Immature natural killer cell (primary cell): ENCODE measurements at regions not wholly inside any gene's neighbourhood (a gene's known extent, or its start where the extent isn't known, plus 50 kb on each side); places are given as distances from the start of the nearest gene placed in this dataset.

Experiments
- DNase-seq, 3 donors: peaks; one replicate each; pipeline ENCODE4 v3.0.0; 2022; ENCODE audit warnings: mixed read lengths in 1 of 3
- H3K27ac Mint-ChIP-seq, 6 donors: one replicate each; pipeline ENCODE4 v1.8.0; 2020; ENCODE audit warnings: mixed read lengths in 6 of 6, mild to moderate bottlenecking in 5 of 6, inconsistent platforms in 4 of 6, moderate library complexity in 3 of 6
- H3K27me3 Mint-ChIP-seq, 3 donors: one replicate each; pipeline ENCODE4 v1.8.0; 2020 to 2021; ENCODE audit warnings: low read depth in 3 of 3, mild to moderate bottlenecking in 3 of 3, mixed read lengths in 3 of 3, moderate library complexity in 3 of 3, inconsistent platforms in 1 of 3
- H3K36me3 Mint-ChIP-seq, 3 donors: one replicate each; pipeline ENCODE4 v1.8.0; 2020; ENCODE audit warnings: mixed read lengths in 3 of 3, inconsistent platforms in 2 of 3, mild to moderate bottlenecking in 2 of 3
- H3K4me1 Mint-ChIP-seq, 2 donors: one replicate each; pipeline ENCODE4 v1.8.0; 2020; ENCODE audit warnings: inconsistent platforms in 2 of 2, mild to moderate bottlenecking in 2 of 2, mixed read lengths in 2 of 2, moderate library complexity in 1 of 2
- H3K4me3 Mint-ChIP-seq, 5 donors: one replicate each; pipeline ENCODE4 v1.8.0; 2020; ENCODE audit warnings: mild to moderate bottlenecking in 5 of 5, mixed read lengths in 5 of 5, inconsistent platforms in 3 of 5, moderate library complexity in 3 of 5
- H3K9me3 Mint-ChIP-seq, 6 donors: one replicate each; pipeline ENCODE4 v1.8.0; 2020; ENCODE audit warnings: mild to moderate bottlenecking in 6 of 6, mixed read lengths in 6 of 6, inconsistent platforms in 4 of 6, moderate library complexity in 3 of 6

DNA sequence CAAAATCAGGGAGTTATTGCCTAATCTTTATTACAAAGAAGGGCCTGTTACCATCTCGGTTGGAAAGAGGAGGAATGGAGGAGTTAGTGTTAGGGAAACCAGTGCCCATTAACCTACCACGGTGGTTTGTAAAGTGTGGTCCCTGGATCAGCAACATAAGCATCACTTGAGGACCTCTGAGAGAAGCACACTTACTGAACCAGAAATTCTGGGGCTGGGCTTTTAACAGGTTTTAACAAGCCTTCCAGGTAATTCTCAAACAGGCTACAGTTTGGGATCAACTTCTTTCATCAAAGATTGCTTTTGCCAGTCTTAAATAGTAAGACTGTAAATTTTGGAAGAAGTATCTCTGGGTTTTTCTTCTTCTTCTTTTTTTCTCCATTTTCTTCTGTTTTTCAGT, 329.5 kb upstream of the JAG1 start:
- Mint-ChIP-seq H3K27me3 (peaks cover 0 to 1% (median 1%) of the 10 kb centered on the region in 3 donors), H3K27ac (no peak overlapping the region), H3K9me3 (peaks cover 0 to 9% (median 0%) of the 10 kb centered on the region in 6 donors), H3K36me3 (no peaks in the 10 kb centered on the region), H3K4me3 (no peak overlapping the region), H3K4me1 (no peaks in the 10 kb centered on the region)
- no peak for DNase-seq

DNA sequence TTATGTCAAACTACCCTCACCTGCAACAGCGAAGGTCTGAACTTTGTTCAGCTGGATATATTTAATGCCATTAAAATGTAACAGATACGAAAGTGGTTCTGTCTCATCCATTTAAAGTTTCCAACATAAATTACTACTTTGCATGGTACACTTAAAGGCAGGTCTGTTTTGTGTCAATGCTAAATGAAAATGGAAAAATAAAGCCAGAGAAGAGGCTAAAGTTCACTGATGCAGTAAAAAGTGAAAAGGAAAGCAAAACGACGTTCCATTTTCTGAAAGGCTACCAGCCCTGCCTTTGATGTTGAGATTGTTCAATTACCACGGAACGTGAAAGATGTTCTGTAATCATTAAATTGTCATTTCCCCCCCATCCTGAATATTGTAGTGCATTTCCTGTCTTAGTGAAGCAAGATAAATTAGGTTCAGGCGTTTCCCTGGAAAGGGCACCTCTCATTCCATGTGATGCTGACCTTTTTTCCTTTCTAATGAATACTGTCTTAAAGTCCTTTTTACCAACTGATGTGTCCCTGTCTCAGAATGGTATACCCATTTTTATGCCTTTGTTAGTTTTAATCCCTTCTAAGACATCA, 334.7 kb upstream of the JAG1 start:
- peaks cover 0 to 4% (median 2%) of the 10 kb centered on the region in 6 donors for H3K9me3 Mint-ChIP-seq
- peaks cover 0 to 2% (median 0%) of the 10 kb centered on the region in 3 donors for H3K27me3 Mint-ChIP-seq
- no peak for DNase-seq
- H3K36me3 Mint-ChIP-seq, result no peaks in the 10 kb centered on the region
- H3K4me3 Mint-ChIP-seq, result no peak overlapping the region
- H3K4me1 Mint-ChIP-seq, result no peaks in the 10 kb centered on the region
- H3K27ac Mint-ChIP-seq, result no peak overlapping the region

- Mint-ChIP-seq H3K4me1 (no peaks in the 10 kb centered on the region), H3K9me3 (peaks cover 0 to 3% (median under 1%) of the 10 kb centered on the region in 6 donors), H3K36me3 (no peaks in the 10 kb centered on the region), H3K27ac (no peak overlapping the region), H3K4me3 (no peak overlapping the region), H3K27me3 (peaks cover 0 to 2% (median 0%) of the 10 kb centered on the region in 3 donors)
- DNase-seq, result no peak
Observed at GRCh38 chr20:11011653-11012052, 337.9 kb upstream of the JAG1 start.

- Mint-ChIP-seq H3K4me1 (no peaks in the 10 kb centered on the region), H3K36me3 (peaks cover 0 to 4% (median 0%) of the 10 kb centered on the region in 3 donors), H3K27me3 (peaks cover 0 to 2% (median 0%) of the 10 kb centered on the region in 3 donors), H3K4me3 (no peak overlapping the region), H3K27ac (no peak overlapping the region), H3K9me3 (peaks cover 0 to 5% (median 2%) of the 10 kb centered on the region in 6 donors)
- DNase-seq, result no peak
Observed at GRCh38 chr20:11012975-11013374, 339.2 kb upstream of the JAG1 start.

DNA sequence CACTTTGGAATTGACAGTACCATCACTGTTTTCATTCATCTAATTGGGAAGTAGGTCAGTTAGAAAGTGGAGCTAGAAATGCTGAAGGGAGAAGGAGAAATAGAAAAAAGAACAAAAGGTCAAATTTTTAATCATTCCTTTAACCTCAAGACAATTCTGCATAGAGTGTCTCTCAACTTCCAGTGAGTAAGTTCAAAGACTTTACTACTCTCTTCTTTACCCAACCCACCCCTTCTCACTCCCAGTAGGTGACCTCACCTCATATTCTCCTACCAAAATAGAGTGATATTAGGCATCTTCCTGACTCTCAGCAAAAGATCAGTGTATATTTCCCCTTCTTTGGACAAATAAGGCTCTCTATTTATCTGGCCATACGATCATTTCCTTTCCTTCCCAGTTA, 340.0 kb upstream of the JAG1 start:
- Mint-ChIP-seq H3K27me3 (peaks cover 0 to 2% (median 0%) of the 10 kb centered on the region in 3 donors), H3K27ac (no peak overlapping the region), H3K9me3 (peaks cover 2 to 8% (median 4%) of the 10 kb centered on the region in 6 donors), H3K4me3 (no peak overlapping the region), H3K36me3 (peaks cover 0 to 5% (median 0%) of the 10 kb centered on the region in 3 donors), H3K4me1 (no peaks in the 10 kb centered on the region)
- no peak for DNase-seq

- peaks cover under 1 to 16% (median 7%) of the 10 kb centered on the region in 6 donors for H3K9me3 Mint-ChIP-seq
- H3K27ac Mint-ChIP-seq, result no peak overlapping the region
- peaks cover 0 to 9% (median 0%) of the 10 kb centered on the region in 3 donors for H3K36me3 Mint-ChIP-seq
- no peak overlapping the region for H3K4me3 Mint-ChIP-seq
- H3K27me3 Mint-ChIP-seq, result peaks cover 0 to 2% (median 0%) of the 10 kb centered on the region in 3 donors
- no peaks in the 10 kb centered on the region for H3K4me1 Mint-ChIP-seq
- no peak for DNase-seq
Observed at GRCh38 chr20:11015440-11015839, 341.6 kb upstream of the JAG1 start.

- H3K4me1 Mint-ChIP-seq, result no peaks in the 10 kb centered on the region
- DNase-seq, result no peak
- peaks cover 0 to 16% (median 5%) of the 10 kb centered on the region in 6 donors for H3K9me3 Mint-ChIP-seq
- H3K36me3 Mint-ChIP-seq, result peaks cover 0 to 9% (median 0%) of the 10 kb centered on the region in 3 donors
- H3K4me3 Mint-ChIP-seq, result no peak overlapping the region
- no peaks in the 10 kb centered on the region for H3K27me3 Mint-ChIP-seq
- H3K27ac Mint-ChIP-seq, result no peak overlapping the region
Observed at GRCh38 chr20:11017446-11017845, 343.6 kb upstream of the JAG1 start.

GRCh38 chr20:11018668-11019170, 344.9 kb upstream of the JAG1 start:
- Mint-ChIP-seq H3K36me3 (peaks cover 0 to 9% (median 0%) of the 10 kb centered on the region in 3 donors), H3K4me1 (no peaks in the 10 kb centered on the region), H3K27me3 (no peaks in the 10 kb centered on the region), H3K27ac (no peak overlapping the region), H3K4me3 (no peak overlapping the region), H3K9me3 (peaks cover 0 to 16% (median 5%) of the 10 kb centered on the region in 6 donors)
- no peak for DNase-seq

DNA sequence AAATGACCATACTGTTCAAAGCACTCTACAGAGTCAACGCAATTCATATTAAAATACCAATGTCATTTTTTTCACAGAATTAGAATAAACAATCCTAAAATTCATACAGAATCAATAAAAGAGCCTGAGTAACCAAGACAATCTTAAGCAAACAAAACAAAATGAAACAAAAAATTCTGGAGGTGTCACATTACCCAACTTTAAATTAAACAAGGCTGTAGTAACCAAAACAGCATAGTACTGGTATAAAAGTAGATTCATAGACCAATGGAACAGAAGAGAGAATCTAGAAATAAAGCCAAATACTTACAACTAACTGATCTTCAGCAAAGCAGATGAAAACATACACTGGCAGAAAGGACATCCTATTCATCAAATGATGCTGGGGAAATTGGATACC, 346.9 kb upstream of the JAG1 start:
- Mint-ChIP-seq H3K9me3 (peaks cover 0 to 16% (median 6%) of the 10 kb centered on the region in 6 donors), H3K36me3 (peaks cover 0 to 9% (median 0%) of the 10 kb centered on the region in 3 donors), H3K27ac (no peak overlapping the region), H3K4me3 (no peak overlapping the region), H3K4me1 (no peaks in the 10 kb centered on the region), H3K27me3 (no peaks in the 10 kb centered on the region)
- DNase-seq, result no peak

GRCh38 chr20:11027224-11027623, 353.4 kb upstream of the JAG1 start:
- no peak for DNase-seq
- H3K4me3 Mint-ChIP-seq, result no peak overlapping the region
- no peaks in the 10 kb centered on the region for H3K36me3 Mint-ChIP-seq
- H3K27me3 Mint-ChIP-seq, result peaks cover 0 to 5% (median 0%) of the 10 kb centered on the region in 3 donors
- H3K27ac Mint-ChIP-seq, result no peak overlapping the region
- H3K9me3 Mint-ChIP-seq, result peaks cover 0 to 9% (median 3%) of the 10 kb centered on the region in 6 donors
- no peaks in the 10 kb centered on the region for H3K4me1 Mint-ChIP-seq

DNA sequence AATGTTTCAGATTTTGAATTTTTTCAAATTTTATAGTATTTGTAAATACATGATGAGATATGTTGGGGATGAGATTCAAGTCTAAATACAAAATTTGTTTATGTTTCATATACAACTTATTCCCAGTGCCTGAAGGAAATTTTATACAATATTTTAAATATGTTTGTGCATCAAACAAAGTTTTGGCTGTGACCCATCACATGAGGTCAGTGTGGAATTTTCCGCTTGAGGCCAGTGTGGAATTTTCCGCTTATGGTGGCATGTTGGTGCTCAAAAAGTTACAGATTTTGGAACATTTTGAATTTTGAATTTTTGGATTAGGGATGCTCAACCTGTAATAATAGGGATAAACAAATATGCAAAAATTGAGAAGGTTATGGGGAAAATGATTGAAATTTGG, 356.6 kb upstream of the JAG1 start:
- peaks cover 2 to 13% (median 7%) of the 10 kb centered on the region in 6 donors for H3K9me3 Mint-ChIP-seq
- no peak overlapping the region for H3K27ac Mint-ChIP-seq
- no peak overlapping the region for H3K4me3 Mint-ChIP-seq
- DNase-seq, result no peak
- H3K36me3 Mint-ChIP-seq, result peaks cover 0 to 4% (median 4%) of the 10 kb centered on the region in 3 donors
- H3K4me1 Mint-ChIP-seq, result no peaks in the 10 kb centered on the region
- H3K27me3 Mint-ChIP-seq, result peaks cover 0 to 5% (median 0%) of the 10 kb centered on the region in 3 donors

DNA sequence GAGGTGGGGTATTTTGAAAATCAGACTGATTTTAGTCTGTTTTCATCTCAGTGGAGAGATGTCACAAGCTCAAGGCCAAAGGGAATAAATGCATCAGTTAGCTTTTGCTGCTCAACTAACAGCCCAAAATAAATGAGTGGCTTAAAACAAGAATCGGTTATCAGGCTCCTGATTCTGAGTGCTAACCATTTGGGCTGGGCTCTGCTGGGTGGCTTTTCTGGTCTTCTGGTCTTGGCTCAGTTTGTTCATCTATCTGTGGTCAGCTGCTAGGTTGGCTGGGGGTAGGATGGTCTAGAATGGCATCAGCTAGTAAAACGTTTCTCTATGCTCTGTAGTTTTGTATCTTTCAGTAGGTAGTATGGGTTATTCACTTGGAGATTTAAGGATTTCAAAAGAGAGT, 357.5 kb upstream of the JAG1 start:
- peaks cover 0 to 4% (median 4%) of the 10 kb centered on the region in 3 donors for H3K36me3 Mint-ChIP-seq
- no peak overlapping the region for H3K27ac Mint-ChIP-seq
- peaks cover 2 to 13% (median 6%) of the 10 kb centered on the region in 6 donors for H3K9me3 Mint-ChIP-seq
- no peak overlapping the region for H3K4me3 Mint-ChIP-seq
- no peak for DNase-seq
- H3K27me3 Mint-ChIP-seq, result peaks cover 0 to 5% (median 0%) of the 10 kb centered on the region in 3 donors
- H3K4me1 Mint-ChIP-seq, result no peaks in the 10 kb centered on the region

DNA sequence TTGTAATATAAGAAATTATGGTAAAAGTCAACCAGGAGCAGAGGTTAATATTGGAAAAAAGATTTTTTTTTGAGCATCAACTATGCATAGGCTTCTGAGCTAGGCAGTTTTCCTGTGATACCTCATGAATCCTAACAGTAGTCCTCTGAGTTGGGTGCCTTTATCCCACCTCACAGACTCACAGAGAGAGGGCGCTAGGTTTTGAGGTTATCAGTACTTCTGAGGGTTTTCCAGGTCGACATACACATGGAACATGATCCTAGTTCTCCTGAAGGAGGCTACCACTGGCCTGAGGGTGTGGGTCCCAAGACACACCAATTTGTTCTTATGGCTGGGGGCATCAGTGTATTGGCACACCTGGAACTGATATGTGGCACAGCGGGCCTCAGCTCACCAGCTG, 358.8 kb upstream of the JAG1 start:
- peaks cover 0 to 5% (median 0%) of the 10 kb centered on the region in 3 donors for H3K27me3 Mint-ChIP-seq
- no peaks in the 10 kb centered on the region for H3K4me1 Mint-ChIP-seq
- peaks cover 0 to 11% (median 8%) of the 10 kb centered on the region in 6 donors for H3K9me3 Mint-ChIP-seq
- no peak for DNase-seq
- peaks cover 0 to 4% (median 4%) of the 10 kb centered on the region in 3 donors for H3K36me3 Mint-ChIP-seq
- H3K27ac Mint-ChIP-seq, result no peak overlapping the region
- H3K4me3 Mint-ChIP-seq, result no peak overlapping the region

DNA sequence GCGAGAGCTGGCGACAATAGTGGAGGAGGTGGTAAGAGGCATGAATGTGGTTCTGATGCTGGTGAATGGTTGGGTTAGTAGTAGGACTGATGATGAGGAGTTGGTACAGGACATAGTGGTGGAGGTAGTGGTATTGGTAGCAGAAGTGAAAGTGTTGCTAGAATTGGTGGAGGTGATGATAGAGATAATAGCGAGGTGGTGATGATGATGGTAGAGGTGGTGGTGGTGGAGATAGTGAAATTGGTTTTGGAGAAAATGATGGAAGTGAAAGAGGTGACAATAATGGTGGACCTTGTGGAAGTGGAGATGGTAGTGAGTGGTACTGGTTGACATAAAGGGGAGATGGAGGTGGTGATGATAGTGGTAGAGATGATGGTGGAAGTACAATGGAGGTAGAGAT, 360.2 kb upstream of the JAG1 start:
- H3K27me3 Mint-ChIP-seq, result peaks cover 0 to 4% (median 0%) of the 10 kb centered on the region in 3 donors
- no peaks in the 10 kb centered on the region for H3K4me1 Mint-ChIP-seq
- peaks cover 0 to 4% (median 4%) of the 10 kb centered on the region in 3 donors for H3K36me3 Mint-ChIP-seq
- H3K27ac Mint-ChIP-seq, result no peak overlapping the region
- DNase-seq, result no peak
- H3K9me3 Mint-ChIP-seq, result peaks cover 0 to 11% (median 8%) of the 10 kb centered on the region in 6 donors
- no peak overlapping the region for H3K4me3 Mint-ChIP-seq
